AG08396 (cell line): ENCODE measurements at regions not wholly inside any gene's neighbourhood (a gene's known extent, or its start where the extent isn't known, plus 50 kb on each side); places are given as distances from the start of the nearest gene placed in this dataset.

Experiments used
- DNase-seq: peaks from one replicate; pipeline ENCODE4 v3.0.0; 2012; ENCODE audit warnings: low spot score, mixed read lengths

GRCh38 chr2:239589270-239589825 is 188.5 kb upstream of the HDAC4 start:
- DNase-seq = no peak

- DNase-seq = no peak
These were observed 187.8 kb upstream of the HDAC4 start for GRCh38 chr2:239588451-239589269.

DNA sequence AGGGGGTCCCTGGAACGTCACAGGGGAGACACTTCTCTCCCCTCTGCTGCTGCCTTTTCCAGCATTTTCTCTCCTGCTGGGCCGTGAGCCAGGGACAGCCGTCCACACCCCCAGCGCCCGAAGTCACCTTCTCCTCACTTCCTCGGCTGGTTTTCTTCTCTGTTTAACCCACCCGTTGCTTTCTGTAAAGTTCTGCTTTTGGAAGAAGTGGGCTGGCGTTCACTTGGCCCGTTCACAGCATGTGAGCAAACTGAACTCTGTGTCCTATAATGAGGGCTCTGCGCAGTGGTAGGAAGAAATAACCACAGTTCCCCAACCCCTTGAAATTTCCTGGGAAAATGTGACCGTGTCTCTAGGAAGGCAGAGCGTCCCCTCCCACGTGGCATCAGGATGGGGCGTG is 187.0 kb upstream of the HDAC4 start:
- DNase-seq = no peak

DNA sequence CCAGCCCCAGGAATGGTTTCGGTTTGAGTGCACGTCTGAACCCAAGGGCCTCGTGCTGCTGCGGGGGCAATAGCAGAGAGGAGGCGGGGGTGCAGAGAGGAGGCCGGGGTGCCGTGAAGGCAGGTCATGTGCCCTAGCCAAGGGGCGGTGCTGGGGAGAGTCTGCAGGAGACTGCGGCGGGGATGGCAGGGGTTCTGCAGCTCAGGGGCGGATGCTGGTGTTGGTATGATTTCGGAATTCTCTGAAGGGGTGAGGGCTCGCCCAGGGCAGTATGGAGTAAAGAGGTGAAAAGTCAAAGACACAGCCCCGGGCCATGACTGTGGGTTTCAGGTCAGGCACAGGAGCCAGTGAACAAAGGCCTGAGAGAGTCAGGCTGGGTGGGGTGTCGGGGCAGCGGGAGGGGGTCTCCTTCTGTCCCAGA is 186.5 kb upstream of the HDAC4 start:
- DNase-seq = no peak

- DNase-seq = no peak
These were observed 186.0 kb upstream of the HDAC4 start for GRCh38 chr2:239586651-239587310.

DNA sequence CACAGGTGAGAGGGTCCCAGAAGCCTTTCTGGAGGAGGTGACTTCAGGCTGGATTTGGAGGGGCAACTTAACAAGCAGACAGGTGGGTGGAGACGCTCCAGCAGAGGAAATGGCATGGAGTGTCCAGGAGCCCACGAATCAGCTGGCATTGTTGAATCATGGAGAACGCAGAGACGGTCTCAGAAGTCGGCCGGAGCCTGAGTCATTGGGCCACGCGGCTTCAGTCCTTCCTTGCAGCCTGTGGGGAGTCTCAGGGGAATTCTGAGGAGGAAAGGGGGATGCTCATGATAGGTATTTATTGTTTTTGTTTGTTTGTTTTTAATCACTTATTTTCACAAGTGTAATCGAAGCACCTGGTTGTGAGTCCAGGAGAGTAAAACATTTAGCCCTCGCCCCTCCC is 184.6 kb upstream of the HDAC4 start:
- no peak for DNase-seq

GRCh38 chr2:239584986-239585385 is 184.2 kb upstream of the HDAC4 start:
- no peak for DNase-seq

- DNase-seq = no peak
These were observed 183.3 kb upstream of the HDAC4 start for GRCh38 chr2:239583879-239584859.

GRCh38 chr2:239583171-239583878 is 182.5 kb upstream of the HDAC4 start:
- no peak for DNase-seq

- no peak for DNase-seq
These were observed 181.7 kb upstream of the HDAC4 start for GRCh38 chr2:239582476-239582875.

DNA sequence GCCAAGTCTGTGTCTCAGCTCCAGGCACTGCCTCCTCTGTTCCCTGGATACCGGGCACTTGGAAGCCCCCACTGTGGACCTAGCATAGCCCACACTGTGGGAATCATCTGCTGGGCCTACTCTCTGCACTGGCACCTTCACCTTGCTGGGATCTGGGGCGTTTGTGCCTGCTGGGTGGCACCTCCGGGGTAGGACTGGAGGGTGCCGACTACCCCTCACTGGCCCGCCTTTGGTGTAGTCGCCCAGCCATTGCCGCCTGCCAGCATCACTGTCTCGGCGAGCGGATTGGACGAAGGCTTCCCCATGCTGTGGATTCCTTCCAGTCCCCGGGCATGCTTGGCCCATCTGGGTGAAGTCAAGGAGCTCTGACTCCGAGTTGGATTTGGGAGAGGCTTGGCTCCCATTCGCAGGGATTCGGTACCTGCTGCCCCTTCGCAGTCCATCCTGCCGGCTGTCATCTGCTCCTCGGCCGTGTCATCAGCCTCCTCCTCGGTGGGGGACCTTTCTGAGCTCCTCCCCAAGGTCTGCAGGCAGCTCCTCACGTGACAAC is 180.6 kb upstream of the HDAC4 start:
- no peak for DNase-seq

GRCh38 chr2:239580199-239580527 is 179.3 kb upstream of the HDAC4 start:
- DNase-seq = no peak

DNA sequence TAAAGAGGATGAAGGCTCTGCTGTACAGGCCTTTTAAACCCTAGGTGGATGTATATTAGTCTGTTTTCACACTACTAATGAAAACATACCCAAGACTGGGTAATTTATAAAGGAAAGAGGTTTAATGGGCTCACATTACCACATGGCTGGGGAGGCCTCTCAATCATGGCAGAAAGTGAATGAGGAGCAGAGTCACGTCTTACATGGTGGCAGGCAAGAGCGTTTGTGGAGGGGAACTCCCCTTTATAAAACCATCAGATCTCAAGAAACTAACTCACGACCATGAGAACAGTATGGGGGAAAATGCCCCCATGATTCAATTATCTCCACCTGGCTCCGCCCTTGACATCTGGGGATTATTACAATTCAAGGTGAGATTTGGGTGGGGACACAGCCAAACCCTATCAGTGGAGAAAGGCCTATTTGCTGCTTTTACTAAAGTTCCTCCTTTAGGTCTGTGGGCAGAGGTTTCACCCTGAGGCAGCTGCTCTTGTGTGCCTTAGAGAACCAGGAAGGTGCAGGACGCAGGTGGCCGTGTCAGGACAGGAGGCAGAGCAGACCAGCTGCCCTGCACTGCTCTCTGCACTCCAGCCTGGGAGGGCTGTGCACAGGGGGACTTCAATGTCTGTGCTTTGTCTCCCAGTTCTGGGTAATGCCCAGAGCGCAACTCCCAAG is 178.8 kb upstream of the HDAC4 start:
- no peak for DNase-seq

DNA sequence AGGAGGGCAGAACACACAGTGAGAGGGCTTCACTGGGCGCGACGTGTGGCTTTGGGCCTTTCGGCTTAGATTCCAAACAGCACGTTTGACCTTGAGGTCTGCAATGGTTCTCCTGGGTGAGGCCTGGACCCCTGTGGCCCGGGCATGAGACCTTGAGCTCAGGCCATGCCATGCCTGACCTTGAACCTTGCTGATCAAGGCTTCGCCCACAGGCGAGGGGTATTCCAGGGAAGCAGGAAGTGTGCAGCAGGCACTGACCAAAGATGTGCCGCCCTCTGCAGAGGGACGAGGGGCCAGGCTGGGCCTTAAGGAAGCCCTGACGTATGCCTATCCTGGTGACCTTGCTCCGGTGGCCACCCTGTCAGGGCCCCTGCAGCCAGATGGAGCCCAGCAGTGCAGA is 178.3 kb upstream of the HDAC4 start:
- DNase-seq = no peak

DNA sequence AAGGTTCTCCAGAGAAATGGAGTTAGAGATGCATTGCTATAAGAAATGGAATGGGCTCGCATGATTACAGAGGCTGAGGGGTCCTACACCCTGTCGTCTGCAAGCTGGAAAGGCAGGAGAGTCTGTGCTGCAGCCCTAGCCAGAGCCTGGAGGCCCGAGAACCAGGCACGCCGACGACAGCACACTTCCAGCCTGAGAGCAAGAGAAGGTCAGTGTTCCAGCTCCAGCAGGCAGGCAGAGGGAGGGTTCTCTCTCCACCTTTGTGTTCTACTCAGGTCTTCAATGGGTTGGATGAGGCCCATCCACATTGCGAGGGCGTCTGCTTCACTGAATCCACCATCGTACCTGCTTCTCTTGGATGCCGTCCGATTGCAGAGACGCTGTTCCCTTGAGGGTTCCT is 177.6 kb upstream of the HDAC4 start:
- no peak for DNase-seq

GRCh38 chr2:239577935-239578334 is 177.1 kb upstream of the HDAC4 start:
- DNase-seq = no peak

GRCh38 chr2:239576784-239577685 is 176.2 kb upstream of the HDAC4 start:
- DNase-seq = no peak

GRCh38 chr2:239575931-239576445 is 175.2 kb upstream of the HDAC4 start:
- DNase-seq = no peak

- DNase-seq = no peak
These were observed 173.8 kb upstream of the HDAC4 start for GRCh38 chr2:239574434-239575156.
